ENCODE measurements at regions not wholly inside any gene's neighbourhood (a gene's known extent, or its start where the extent isn't known, plus 50 kb on each side); places are given as distances from the start of the nearest gene placed in this dataset.

- Histone ChIP-seq H3K4me3 (ENCODE audit: low read depth, low read length) (no peak overlapping the region), H3K36me3 (ENCODE audit: control insufficient read depth, insufficient read depth, low read length) (no peaks in the 10 kb centered on the region), H3K27me3 (ENCODE audit: control insufficient read depth, insufficient read depth, low read length) (no peaks in the 10 kb centered on the region)
- no peak for FAIRE-seq
- DNase-seq (ENCODE audit: low read depth), result no peak
- TF ChIP-seq CTCF (IDR thresholded peaks at IDR 0.05; ENCODE audit: insufficient read depth, low read length, severe bottlenecking), result no peak
Observed at GRCh38 chr11:37598381-37598780, 1000.3 kb upstream of the RAG2 start.

- no peak for TF ChIP-seq CTCF (IDR thresholded peaks at IDR 0.05; ENCODE audit: insufficient read depth, low read length, severe bottlenecking)
- FAIRE-seq (no peak), DNase-seq (ENCODE audit: low read depth) (no peak)
- Histone ChIP-seq H3K36me3 (ENCODE audit: control insufficient read depth, insufficient read depth, low read length) (no peaks in the 10 kb centered on the region), H3K27me3 (ENCODE audit: control insufficient read depth, insufficient read depth, low read length) (no peaks in the 10 kb centered on the region), H3K4me3 (ENCODE audit: low read depth, low read length) (no peak overlapping the region)
Observed at GRCh38 chr11:37597776-37598175, 999.7 kb upstream of the RAG2 start.

GRCh38 chr11:37595845-37596244 lies 997.8 kb upstream of the RAG2 start:
- FAIRE-seq (no peak), DNase-seq (ENCODE audit: low read depth) (peak; percentile 25)
- H3K36me3 ChIP-seq (ENCODE audit: control insufficient read depth, insufficient read depth, low read length), result no peaks in the 10 kb centered on the region
- TF ChIP-seq CTCF (IDR thresholded peaks at IDR 0.05; ENCODE audit: insufficient read depth, low read length, severe bottlenecking), result no peak
- no peak overlapping the region for H3K4me3 ChIP-seq (ENCODE audit: low read depth, low read length)
- H3K27me3 ChIP-seq (ENCODE audit: control insufficient read depth, insufficient read depth, low read length), result no peaks in the 10 kb centered on the region

- FAIRE-seq, result no peak
- no peaks in the 10 kb centered on the region for H3K36me3 ChIP-seq (ENCODE audit: control insufficient read depth, insufficient read depth, low read length)
- no peak for DNase-seq (ENCODE audit: low read depth)
- no peak overlapping the region for H3K4me3 ChIP-seq (ENCODE audit: low read depth, low read length)
- no peaks in the 10 kb centered on the region for H3K27me3 ChIP-seq (ENCODE audit: control insufficient read depth, insufficient read depth, low read length)
- no peak for TF ChIP-seq CTCF (IDR thresholded peaks at IDR 0.05; ENCODE audit: insufficient read depth, low read length, severe bottlenecking)
Observed at GRCh38 chr11:37574361-37574760, 976.3 kb upstream of the RAG2 start.

GRCh38 chr11:37572491-37573171 lies 974.6 kb upstream of the RAG2 start:
- no peak for TF ChIP-seq CTCF (IDR thresholded peaks at IDR 0.05; ENCODE audit: insufficient read depth, low read length, severe bottlenecking)
- H3K4me3 ChIP-seq (ENCODE audit: low read depth, low read length), result no peak overlapping the region
- no peaks in the 10 kb centered on the region for H3K27me3 ChIP-seq (ENCODE audit: control insufficient read depth, insufficient read depth, low read length)
- no peak for FAIRE-seq
- no peak for DNase-seq (ENCODE audit: low read depth)
- no peaks in the 10 kb centered on the region for H3K36me3 ChIP-seq (ENCODE audit: control insufficient read depth, insufficient read depth, low read length)

GRCh38 chr11:37571246-37571645 lies 973.2 kb upstream of the RAG2 start:
- FAIRE-seq (no peak), DNase-seq (ENCODE audit: low read depth) (peak; percentile 18)
- Histone ChIP-seq H3K36me3 (ENCODE audit: control insufficient read depth, insufficient read depth, low read length) (no peaks in the 10 kb centered on the region), H3K27me3 (ENCODE audit: control insufficient read depth, insufficient read depth, low read length) (no peaks in the 10 kb centered on the region), H3K4me3 (ENCODE audit: low read depth, low read length) (no peak overlapping the region)
- no peak for TF ChIP-seq CTCF (IDR thresholded peaks at IDR 0.05; ENCODE audit: insufficient read depth, low read length, severe bottlenecking)

All from bronchial epithelial cell (primary cell).